HEK293 (cell line): ENCODE measurements at regions not wholly inside any gene's neighbourhood (a gene's known extent, or its start where the extent isn't known, plus 50 kb on each side); places are given as distances from the start of the nearest gene placed in this dataset.

ENCODE experiments used
- CTCF ChIA-PET: fragments of 350-600 bp; formaldehyde crosslinking; extraction: SDS; loops from one replicate; lab custom pipeline; 2021; ENCODE audit warnings: antibody characterized with exemption; lab: Yijun Ruan, JAX
- POLR2A ChIA-PET: fragments of 300-600 bp; formaldehyde crosslinking; extraction: SDS; loops from one replicate; lab custom pipeline; 2020; ENCODE audit warnings: antibody characterized with exemption, inconsistent platforms; lab: Yijun Ruan, JAX
- H3K27ac ChIP-seq: fragments of 200-500 bp; sonication (Bioruptor generic); 2 replicates; pipeline ENCODE4 v1.5.1; 2014; ENCODE audit warnings: low read depth, low read length, control low read depth, inconsistent platforms; ENCODE audit errors: extremely low read depth
- H3K36me3 ChIP-seq, 2 experiments: fragments of 200-500 bp in 1 of 2; sonication (Bioruptor generic) in 1 of 2; 1 replicate in 1 of 2; 2 replicates in 1 of 2; pipeline ENCODE4 v1.5.1; 2014 to 2017; ENCODE audit warnings: inconsistent platforms in 2 of 2, low read length in 2 of 2; ENCODE audit not compliant: control insufficient read depth in 2 of 2, insufficient read depth in 1 of 2
- H3K4me1 ChIP-seq: fragments of 200-500 bp; sonication (Bioruptor generic); 2 replicates; pipeline ENCODE4 v1.5.1; 2014; ENCODE audit warnings: mild to moderate bottlenecking, low read length, inconsistent platforms; ENCODE audit not compliant: control insufficient read depth, insufficient read depth
- H3K4me3 ChIP-seq: 2 replicates; pipeline ENCODE4 v1.5.1; 2011; ENCODE audit warnings: low read depth, mild to moderate bottlenecking, control low read depth, low read length, moderate library complexity
- H3K9me3 ChIP-seq: fragments of 200-500 bp; sonication (Bioruptor generic); 2 replicates; pipeline ENCODE4 v1.5.1; 2014; ENCODE audit warnings: low read depth, low read length, inconsistent platforms; ENCODE audit not compliant: control insufficient read depth, insufficient read depth
- EGR2 ChIP-seq: fragments of 450-650 bp; formaldehyde crosslinking; IDR thresholded peaks from 2 replicates; pipeline ENCODE4 v1.5.1; 2016; ENCODE audit warnings: low read depth, missing biosample characterization, missing genetic modification characterization
- ELK4 ChIP-seq: IDR thresholded peaks from 2 replicates; pipeline ENCODE4 v1.6.1; 2011; ENCODE audit warnings: mild to moderate bottlenecking, low read depth, low read length, borderline replicate concordance
- KLF1 ChIP-seq: fragments of 450-650 bp; formaldehyde crosslinking; IDR thresholded peaks from 2 replicates; pipeline ENCODE4 v1.5.1; 2016; ENCODE audit warnings: missing biosample characterization, missing genetic modification characterization
- KLF17 ChIP-seq: fragments of 450-650 bp; formaldehyde crosslinking; IDR thresholded peaks from 2 replicates; pipeline ENCODE4 v1.5.1; 2016; ENCODE audit warnings: missing biosample characterization, missing genetic modification characterization
- KLF7 ChIP-seq: fragments of 450-650 bp; formaldehyde crosslinking; IDR thresholded peaks from 2 replicates; pipeline ENCODE4 v1.5.1; 2016; ENCODE audit warnings: missing biosample characterization, missing genetic modification characterization, borderline replicate concordance
- KLF9 ChIP-seq: fragments of 450-650 bp; formaldehyde crosslinking; IDR thresholded peaks from 2 replicates; pipeline ENCODE4 v1.5.1; 2016; ENCODE audit warnings: missing biosample characterization, missing genetic modification characterization, low read depth
- OSR2 ChIP-seq: fragments of 450-650 bp; formaldehyde crosslinking; IDR thresholded peaks from 2 replicates; pipeline ENCODE4 v1.5.1; 2016; ENCODE audit warnings: missing biosample characterization, missing genetic modification characterization
- SP2 ChIP-seq: fragments of 450-650 bp; formaldehyde crosslinking; IDR thresholded peaks from 2 replicates; pipeline ENCODE4 v1.5.1; 2016; ENCODE audit warnings: missing biosample characterization, missing genetic modification characterization
- ZBTB11 ChIP-seq: fragments of 450-650 bp; formaldehyde crosslinking; conservative IDR thresholded peaks from 2 replicates; pipeline ENCODE4 v1.5.1; 2016; ENCODE audit warnings: low read depth, missing biosample characterization, missing genetic modification characterization
- ZBTB8A ChIP-seq: fragments of 450-650 bp; formaldehyde crosslinking; IDR thresholded peaks from 2 replicates; pipeline ENCODE4 v1.5.1; 2016; ENCODE audit warnings: missing biosample characterization, missing genetic modification characterization
- ZFHX2 ChIP-seq: fragments of 450-650 bp; formaldehyde crosslinking; conservative IDR thresholded peaks from 2 replicates; pipeline ENCODE4 v1.5.1; 2016; ENCODE audit warnings: missing biosample characterization, missing genetic modification characterization
- ZNF114 ChIP-seq: fragments of 450-650 bp; formaldehyde crosslinking; IDR thresholded peaks from 2 replicates; pipeline ENCODE4 v1.5.0; 2017; ENCODE audit warnings: missing biosample characterization, missing genetic modification characterization
- ZNF121 ChIP-seq: fragments of 450-650 bp; formaldehyde crosslinking; IDR thresholded peaks from 2 replicates; pipeline ENCODE4 v1.5.1; 2016; ENCODE audit warnings: missing biosample characterization, missing genetic modification characterization
- ZNF133 ChIP-seq: fragments of 450-650 bp; formaldehyde crosslinking; IDR thresholded peaks from 2 replicates; pipeline ENCODE4 v1.5.1; 2016; ENCODE audit warnings: missing biosample characterization, missing genetic modification characterization
- ZNF2 ChIP-seq: fragments of 450-650 bp; formaldehyde crosslinking; IDR thresholded peaks from 2 replicates; pipeline ENCODE4 v1.5.1; 2016; ENCODE audit warnings: missing biosample characterization, missing genetic modification characterization
- ZNF202 ChIP-seq: fragments of 450-650 bp; formaldehyde crosslinking; IDR thresholded peaks from 2 replicates; pipeline ENCODE4 v1.5.1; 2016; ENCODE audit warnings: missing biosample characterization, missing genetic modification characterization, borderline replicate concordance
- ZNF214 ChIP-seq: fragments of 450-650 bp; formaldehyde crosslinking; IDR thresholded peaks from 2 replicates; pipeline ENCODE4 v1.5.1; 2017; ENCODE audit warnings: missing biosample characterization, mild to moderate bottlenecking, missing genetic modification characterization, borderline replicate concordance
- ZNF37A ChIP-seq: fragments of 450-650 bp; IDR thresholded peaks from 2 replicates; pipeline ENCODE4 v1.5.1; 2018; ENCODE audit warnings: missing biosample characterization, missing genetic modification characterization
- ZNF514 ChIP-seq: fragments of 450-650 bp; formaldehyde crosslinking; IDR thresholded peaks from 2 replicates; pipeline ENCODE4 v1.5.1; 2016; ENCODE audit warnings: missing biosample characterization, missing genetic modification characterization
- ZNF544 ChIP-seq: fragments of 450-650 bp; formaldehyde crosslinking; IDR thresholded peaks from 2 replicates; pipeline ENCODE4 v1.5.0; 2017; ENCODE audit warnings: missing biosample characterization, missing genetic modification characterization
- ZNF621 ChIP-seq: fragments of 450-650 bp; formaldehyde crosslinking; IDR thresholded peaks from 2 replicates; pipeline ENCODE4 v1.5.1; 2017; ENCODE audit warnings: missing biosample characterization, missing genetic modification characterization
- ZNF645 ChIP-seq: fragments of 450-650 bp; formaldehyde crosslinking; IDR thresholded peaks from 2 replicates; pipeline ENCODE4; 2016; ENCODE audit warnings: missing biosample characterization, missing genetic modification characterization
- ZNF701 ChIP-seq: fragments of 450-650 bp; formaldehyde crosslinking; IDR thresholded peaks from 2 replicates; pipeline ENCODE4 v1.5.1; 2016; ENCODE audit warnings: missing biosample characterization, missing genetic modification characterization
- ZNF747 ChIP-seq: fragments of 450-650 bp; formaldehyde crosslinking; IDR thresholded peaks from 2 replicates; pipeline ENCODE4 v1.5.1; 2016; ENCODE audit warnings: missing biosample characterization, missing genetic modification characterization
- ZNF830 ChIP-seq: fragments of 450-650 bp; IDR thresholded peaks from 2 replicates; pipeline ENCODE4 v1.5.0; 2018; ENCODE audit warnings: missing biosample characterization, missing genetic modification characterization, low read depth, mild to moderate bottlenecking, moderate library complexity
- ZSCAN30 ChIP-seq: fragments of 450-650 bp; IDR thresholded peaks from 2 replicates; pipeline ENCODE4 v1.5.1; 2018; ENCODE audit warnings: missing biosample characterization, mild to moderate bottlenecking, missing genetic modification characterization, moderate library complexity

GRCh38 chr3:165696496-165696895 lies 140.7 kb downstream of the BCHE start:
- Histone ChIP-seq H3K4me3 (no peak overlapping the region), H3K9me3 (no peaks in the 10 kb centered on the region), H3K36me3 (no peaks in the 10 kb centered on the region), H3K4me1 (no peaks in the 10 kb centered on the region), H3K27ac (no peak overlapping the region)
- ChIA-PET CTCF (interaction anchor here (0.7 kb wide), 1 partner anchor 9 kb away, joined by 3 read pairs; no protein-coding TSS in a partner anchor), POLR2A (no interaction called here)
- no peak for TF ChIP-seq ZNF645 (tag by site-specific recombination)
- no peak for TF ChIP-seq ZNF830 (tag by site-specific recombination)
- no peak for TF ChIP-seq ZNF514 (tag by site-specific recombination)
- TF ChIP-seq ZNF133 (tag by site-specific recombination), result no peak
- TF ChIP-seq ZNF621 (tag by site-specific recombination), result no peak
- no peak for TF ChIP-seq ZNF2 (tag by site-specific recombination)

- CTCF ChIA-PET, result no interaction called here
- no peaks in the 10 kb centered on the region for H3K4me1 ChIP-seq
- no peaks in the 10 kb centered on the region for H3K9me3 ChIP-seq
- no peak overlapping the region for H3K4me3 ChIP-seq
- no peak for TF ChIP-seq ZNF701 (tag by site-specific recombination)
- no peak for TF ChIP-seq KLF9 (tag by site-specific recombination)
- no peak for TF ChIP-seq OSR2 (tag by site-specific recombination)
- TF ChIP-seq ZNF37A, result no peak
- no peak for TF ChIP-seq ZNF114 (tag by site-specific recombination)
- no peak for TF ChIP-seq ZFHX2
- no peak for TF ChIP-seq ZBTB8A (tag by site-specific recombination)
- TF ChIP-seq ZNF121 (tag by site-specific recombination), result no peak
- no peak for TF ChIP-seq ZNF544 (tag by site-specific recombination)
- TF ChIP-seq ZBTB11, result no peak
- no peak for TF ChIP-seq ELK4
- TF ChIP-seq SP2 (tag by site-specific recombination), result no peak
- POLR2A ChIA-PET, result no interaction called here
- no peaks in the 10 kb centered on the region for H3K36me3 ChIP-seq
- H3K27ac ChIP-seq, result no peak overlapping the region
Measured at GRCh38 chr3:165683947-165684346, 153.3 kb downstream of the BCHE start.

GRCh38 chr3:165682734-165683133 lies 154.5 kb downstream of the BCHE start:
- H3K27ac ChIP-seq, result no peak overlapping the region
- H3K9me3 ChIP-seq, result no peaks in the 10 kb centered on the region
- ChIA-PET POLR2A (no interaction called here), CTCF (interaction anchor here (0.6 kb wide), 1 partner anchor 349 kb away, joined by 5 read pairs; no protein-coding TSS in a partner anchor)
- no peaks in the 10 kb centered on the region for H3K36me3 ChIP-seq
- H3K4me3 ChIP-seq, result no peak overlapping the region
- H3K4me1 ChIP-seq, result no peaks in the 10 kb centered on the region
- TF ChIP-seq ZNF747 (tag by site-specific recombination) (no peak), ZNF202 (no peak), ZNF214 (no peak), ZNF830 (tag by site-specific recombination) (no peak), KLF7 (tag by site-specific recombination) (no peak), KLF1 (no peak), KLF17 (tag by site-specific recombination) (no peak), ZSCAN30 (tag by site-specific recombination) (no peak), EGR2 (tag by site-specific recombination) (no peak)
